ENCODE measurements at regions not wholly inside any gene's neighbourhood (a gene's known extent, or its start where the extent isn't known, plus 50 kb on each side); places are given as distances from the start of the nearest gene placed in this dataset.

GRCh38 chr10:6756716-6757115, 176.6 kb upstream of the PRKCQ start:
- TF ChIP-seq CTCF (IDR thresholded peaks at IDR 0.05; ENCODE audit: poor library complexity) (no peak), EZH2 (IDR thresholded peaks at IDR 0.05; ENCODE audit: borderline replicate concordance) (no peak), EZH2phosphoT487 (IDR thresholded peaks at IDR 0.05; ENCODE audit: low read depth, severe bottlenecking, unreplicated experiment) (no peak)
